AG10803 (cell line): ENCODE measurements at regions not wholly inside any gene's neighbourhood (a gene's known extent, or its start where the extent isn't known, plus 50 kb on each side); places are given as distances from the start of the nearest gene placed in this dataset.

ENCODE experiments used
- DNase-seq: peaks from one replicate; pipeline ENCODE4 v3.0.0; 2010; ENCODE audit warnings: low read depth
- H3K4me3 ChIP-seq: 2 replicates; pipeline ENCODE4 v1.5.1; 2011; ENCODE audit warnings: mild to moderate bottlenecking, low read length, control low read depth
- TF ChIP-seq, protein P1 (sequence below): conservative IDR thresholded peaks from 2 replicates; pipeline ENCODE4 v1.5.1; 2011; ENCODE audit warnings: mild to moderate bottlenecking, low read length, control low read depth, inconsistent platforms

DNA sequence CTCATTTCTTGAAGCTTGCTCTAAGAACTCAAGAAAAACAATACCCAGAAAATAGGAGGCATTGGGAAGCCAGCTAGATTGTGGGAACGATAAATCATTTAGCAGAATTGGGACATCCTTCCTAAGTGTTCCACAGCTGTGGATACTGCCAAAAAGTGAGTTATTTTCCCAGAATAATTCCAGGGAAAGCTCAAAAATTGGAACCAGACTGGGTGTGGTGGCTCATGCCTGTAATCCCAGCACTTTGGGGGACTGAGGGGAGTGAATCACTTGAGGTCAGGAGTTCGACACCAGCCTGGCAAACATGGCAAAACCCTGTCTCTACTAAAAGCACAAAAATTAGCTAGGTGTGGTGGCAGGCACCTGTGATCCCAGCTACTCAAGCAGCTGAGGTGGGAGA is 68.2 kb upstream of the GK2 start:
- DNase-seq = peak; percentile 7
- TF ChIP-seq, protein P1, sequence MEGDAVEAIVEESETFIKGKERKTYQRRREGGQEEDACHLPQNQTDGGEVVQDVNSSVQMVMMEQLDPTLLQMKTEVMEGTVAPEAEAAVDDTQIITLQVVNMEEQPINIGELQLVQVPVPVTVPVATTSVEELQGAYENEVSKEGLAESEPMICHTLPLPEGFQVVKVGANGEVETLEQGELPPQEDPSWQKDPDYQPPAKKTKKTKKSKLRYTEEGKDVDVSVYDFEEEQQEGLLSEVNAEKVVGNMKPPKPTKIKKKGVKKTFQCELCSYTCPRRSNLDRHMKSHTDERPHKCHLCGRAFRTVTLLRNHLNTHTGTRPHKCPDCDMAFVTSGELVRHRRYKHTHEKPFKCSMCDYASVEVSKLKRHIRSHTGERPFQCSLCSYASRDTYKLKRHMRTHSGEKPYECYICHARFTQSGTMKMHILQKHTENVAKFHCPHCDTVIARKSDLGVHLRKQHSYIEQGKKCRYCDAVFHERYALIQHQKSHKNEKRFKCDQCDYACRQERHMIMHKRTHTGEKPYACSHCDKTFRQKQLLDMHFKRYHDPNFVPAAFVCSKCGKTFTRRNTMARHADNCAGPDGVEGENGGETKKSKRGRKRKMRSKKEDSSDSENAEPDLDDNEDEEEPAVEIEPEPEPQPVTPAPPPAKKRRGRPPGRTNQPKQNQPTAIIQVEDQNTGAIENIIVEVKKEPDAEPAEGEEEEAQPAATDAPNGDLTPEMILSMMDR = no peak
- H3K4me3 ChIP-seq = no peak overlapping the region

DNA sequence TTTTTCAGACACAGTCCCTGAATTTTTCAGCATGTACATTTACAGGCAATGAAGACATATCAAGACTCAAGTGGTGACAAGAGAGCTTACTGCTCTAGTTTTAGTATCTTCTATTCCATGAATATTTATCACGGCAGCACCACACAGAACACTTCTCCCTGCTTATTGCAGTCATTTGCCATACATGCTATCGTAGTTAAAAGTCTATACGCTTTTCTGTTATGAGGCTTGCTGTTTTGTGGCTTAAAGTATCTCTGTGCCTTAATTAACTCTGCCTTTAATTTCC is 65.4 kb upstream of the GK2 start:
- TF ChIP-seq, protein P1 = no peak
- H3K4me3 ChIP-seq = no peak overlapping the region
- no peak for DNase-seq

DNA sequence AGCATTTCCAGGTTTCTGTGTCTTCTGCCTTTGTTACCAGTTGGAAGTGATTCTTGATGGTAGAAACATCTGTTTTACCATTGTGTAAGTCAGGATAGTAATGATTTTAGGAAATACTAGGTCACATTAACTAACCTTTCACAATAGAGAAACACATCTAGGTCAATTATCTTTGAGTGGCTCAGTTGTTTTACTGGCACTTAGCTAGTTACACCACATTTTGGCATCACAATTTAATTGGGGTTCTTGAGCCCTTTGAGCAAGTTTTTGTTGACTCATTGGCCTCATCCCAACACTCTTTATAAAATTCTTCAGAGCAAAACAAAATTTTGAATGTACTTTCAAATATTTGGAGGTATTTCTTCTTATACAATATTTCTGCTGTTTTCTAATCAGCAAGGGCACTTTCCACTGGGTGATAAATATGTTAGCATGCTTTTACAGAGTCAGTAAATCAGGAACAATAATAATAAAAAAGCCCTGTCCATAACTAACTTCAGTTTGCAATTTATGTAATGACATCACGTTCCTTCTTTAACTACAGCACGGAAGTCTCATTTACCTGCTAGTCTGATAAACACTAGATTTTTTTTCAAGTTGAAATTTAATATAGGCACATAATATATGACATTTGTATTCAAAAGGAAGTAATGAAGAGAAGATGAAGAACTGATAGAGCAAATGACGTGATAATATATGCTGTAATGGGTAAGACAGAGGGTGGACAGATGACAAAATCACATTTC is 64.8 kb upstream of the GK2 start:
- H3K4me3 ChIP-seq = no peak overlapping the region
- DNase-seq = no peak
- TF ChIP-seq, protein P1 = no peak

DNA sequence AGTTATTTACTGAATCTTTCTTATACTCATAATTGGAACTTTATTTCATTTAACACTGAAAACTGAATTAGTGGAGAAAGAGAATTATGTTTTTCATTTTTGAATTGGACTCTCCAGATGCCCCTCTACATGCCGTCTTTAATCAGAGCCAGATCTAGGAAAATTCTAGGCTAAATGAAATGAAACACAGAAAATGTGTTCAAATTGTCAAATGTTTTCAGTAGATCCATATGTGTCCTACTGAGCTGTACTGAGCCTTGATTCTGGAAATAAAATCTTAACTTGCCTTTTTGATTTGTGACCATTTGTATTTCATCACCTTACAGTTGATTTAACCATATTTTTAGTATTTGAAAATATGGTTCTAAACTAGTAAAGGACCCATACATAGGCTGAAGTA is 64.0 kb upstream of the GK2 start:
- DNase-seq = no peak
- no peak overlapping the region for H3K4me3 ChIP-seq
- TF ChIP-seq, protein P1 = no peak

DNA sequence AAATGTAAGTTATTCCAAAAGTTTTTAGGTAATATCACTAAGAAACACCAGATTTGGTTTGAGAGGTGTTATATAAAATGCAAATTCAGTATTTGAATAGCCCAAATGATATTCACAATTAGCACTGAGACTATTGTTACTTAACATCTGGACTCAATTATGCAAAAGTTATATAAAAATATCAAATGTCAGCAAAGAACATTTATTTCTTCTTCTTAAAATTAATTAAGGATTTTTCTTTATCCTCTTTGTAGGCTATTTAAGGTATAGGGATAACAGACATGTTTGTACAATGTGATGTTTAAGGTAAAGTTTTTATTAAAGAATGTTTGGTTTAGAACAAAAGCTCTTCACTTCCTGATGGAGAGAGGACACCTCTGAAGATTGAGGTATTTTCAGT is 63.3 kb upstream of the GK2 start:
- no peak overlapping the region for H3K4me3 ChIP-seq
- DNase-seq = no peak
- TF ChIP-seq, protein P1 = no peak

DNA sequence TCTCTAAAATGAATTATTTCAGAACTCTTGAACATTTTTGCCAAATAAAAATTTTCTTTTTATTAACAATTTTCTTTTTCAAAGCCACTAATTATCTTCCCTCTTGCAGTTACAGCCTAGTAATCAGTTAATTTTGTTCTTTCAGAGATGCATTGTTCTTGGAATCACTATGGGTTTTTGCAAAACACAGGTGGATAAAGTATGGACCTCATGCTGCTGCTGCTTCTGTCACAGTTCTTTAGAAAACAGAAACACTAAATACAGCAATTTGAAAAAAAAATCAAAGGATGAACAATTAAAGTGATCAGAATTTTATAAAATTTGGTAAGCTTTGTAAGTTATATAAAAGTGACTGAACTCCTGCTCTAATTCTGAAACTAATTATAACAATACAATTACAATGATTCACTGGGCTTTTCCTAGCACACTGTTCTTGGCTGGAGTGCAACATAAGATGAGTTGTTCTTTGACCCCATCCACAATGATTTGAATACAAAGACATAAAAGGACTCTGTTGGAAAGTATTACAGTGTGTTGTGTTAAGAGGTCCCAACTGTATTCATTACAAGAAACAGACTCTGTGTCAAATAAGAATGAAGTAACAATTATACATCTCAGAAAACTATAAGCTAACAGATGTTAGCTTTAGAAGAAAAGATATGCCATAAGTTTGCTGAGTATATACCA is 59.4 kb upstream of the GK2 start:
- DNase-seq = no peak
- TF ChIP-seq, protein P1 = no peak
- H3K4me3 ChIP-seq = no peak overlapping the region

DNA sequence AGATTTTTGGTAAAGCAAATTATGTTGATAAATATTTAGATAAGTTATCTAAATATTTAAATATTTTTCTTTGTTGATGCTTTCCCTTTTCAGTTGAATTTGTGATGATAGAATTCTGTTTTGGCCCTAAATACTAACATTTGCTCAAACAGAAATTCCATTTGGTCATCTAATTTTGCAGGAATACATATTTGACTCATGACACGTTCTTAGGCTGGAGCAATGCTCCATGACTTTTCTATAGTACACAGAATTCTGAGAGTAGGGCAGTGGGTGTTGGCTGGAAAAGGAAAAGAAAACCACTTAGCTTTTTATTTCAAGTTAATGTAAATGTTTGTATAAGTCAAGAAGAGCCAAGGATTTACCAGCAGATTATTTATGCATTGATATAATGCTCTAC is 58.6 kb upstream of the GK2 start:
- TF ChIP-seq, protein P1 = no peak
- no peak overlapping the region for H3K4me3 ChIP-seq
- no peak for DNase-seq
